ENCODE measurements at regions not wholly inside any gene's neighbourhood (a gene's known extent, or its start where the extent isn't known, plus 50 kb on each side); places are given as distances from the start of the nearest gene placed in this dataset.

- no peaks in the 10 kb centered on the region for H3F3A ChIP-seq (ENCODE audit: insufficient read depth, low read length)
- H3K4me1 ChIP-seq (ENCODE audit: insufficient read depth, low read length, severe bottlenecking): peaks cover 21% of the 10 kb centered on the region
- H3K27ac ChIP-seq (ENCODE audit: low read depth, low read length, poor library complexity, severe bottlenecking): no peak overlapping the region
- H2AFZ ChIP-seq (ENCODE audit: low read length): no peak overlapping the region
- H3K36me3 ChIP-seq (ENCODE audit: insufficient read depth, low read length): no peaks in the 10 kb centered on the region; the same call in 1 of the 2 replicates
- no peak overlapping the region for H3K9ac ChIP-seq (ENCODE audit: low read length)
- no peaks in the 10 kb centered on the region for H3K27me3 ChIP-seq (ENCODE audit: insufficient read depth, low read length)
- no peak for TF ChIP-seq EZH2 (IDR thresholded peaks at IDR 0.05; ENCODE audit: borderline replicate concordance, low read length)
- TF ChIP-seq CTCF (IDR thresholded peaks at IDR 0.05; ENCODE audit: low read length): no peak
- no peak overlapping the region for H3K4me3 ChIP-seq (ENCODE audit: low read depth, low read length, poor library complexity, severe bottlenecking)
- no peaks in the 10 kb centered on the region for H3K9me2 ChIP-seq (ENCODE audit: low read depth, low read length)
- peaks cover 4% of the 10 kb centered on the region; the same call in 1 of the 2 replicates for H3K9me3 ChIP-seq (ENCODE audit: low read length)
- no peaks in the 10 kb centered on the region for H3K79me2 ChIP-seq (ENCODE audit: insufficient read depth, low read length)
- H3K4me2 ChIP-seq (ENCODE audit: low read length): no peak overlapping the region
- H4K20me1 ChIP-seq (ENCODE audit: insufficient read depth, low read length): no peaks in the 10 kb centered on the region
Measured at GRCh38 chr1:87418048-87418447, 89.4 kb downstream of the LMO4 start.

DNA sequence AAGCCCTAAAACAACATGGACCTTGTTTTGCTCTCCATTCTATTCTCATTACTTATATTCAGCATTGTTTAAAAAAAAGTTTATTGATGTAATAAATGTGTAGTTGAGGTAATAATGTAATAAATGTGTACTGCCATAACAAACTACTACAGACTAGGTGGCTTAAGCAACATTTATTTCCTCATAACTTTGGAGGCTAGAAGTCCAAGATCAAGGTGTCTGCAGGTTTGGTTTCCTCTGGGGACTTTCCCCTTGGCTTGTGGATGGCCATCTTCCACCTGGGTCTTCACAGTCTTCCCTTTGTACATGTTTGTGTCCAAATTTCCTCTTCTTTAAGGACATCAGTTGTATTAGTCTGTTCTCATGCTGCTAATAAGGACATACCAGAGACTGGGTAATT, 93.1 kb downstream of the LMO4 start:
- peaks cover 13% of the 10 kb centered on the region for H3K4me1 ChIP-seq (ENCODE audit: insufficient read depth, low read length, severe bottlenecking)
- H4K20me1 ChIP-seq (ENCODE audit: insufficient read depth, low read length): no peaks in the 10 kb centered on the region
- H3K27me3 ChIP-seq (ENCODE audit: insufficient read depth, low read length): no peaks in the 10 kb centered on the region
- no peaks in the 10 kb centered on the region for H3K9me2 ChIP-seq (ENCODE audit: low read depth, low read length)
- no peak overlapping the region for H3K4me2 ChIP-seq (ENCODE audit: low read length)
- no peak overlapping the region for H2AFZ ChIP-seq (ENCODE audit: low read length)
- no peak overlapping the region for H3K9ac ChIP-seq (ENCODE audit: low read length)
- no peak overlapping the region for H3K27ac ChIP-seq (ENCODE audit: low read depth, low read length, poor library complexity, severe bottlenecking)
- H3K79me2 ChIP-seq (ENCODE audit: insufficient read depth, low read length): no peaks in the 10 kb centered on the region
- TF ChIP-seq CTCF (IDR thresholded peaks at IDR 0.05; ENCODE audit: low read length) (no peak), EZH2 (IDR thresholded peaks at IDR 0.05; ENCODE audit: borderline replicate concordance, low read length) (no peak)
- H3F3A ChIP-seq (ENCODE audit: insufficient read depth, low read length): no peaks in the 10 kb centered on the region
- no peak overlapping the region for H3K4me3 ChIP-seq (ENCODE audit: low read depth, low read length, poor library complexity, severe bottlenecking)
- no peaks in the 10 kb centered on the region; the same call in 1 of the 2 replicates for H3K36me3 ChIP-seq (ENCODE audit: insufficient read depth, low read length)
- peaks cover 4% of the 10 kb centered on the region; the same call in 1 of the 2 replicates for H3K9me3 ChIP-seq (ENCODE audit: low read length)

GRCh38 chr1:87424541-87424940, 95.9 kb downstream of the LMO4 start:
- Histone ChIP-seq H3K36me3 (ENCODE audit: insufficient read depth, low read length) (no peaks in the 10 kb centered on the region), H3K27ac (ENCODE audit: low read depth, low read length, poor library complexity, severe bottlenecking) (no peak overlapping the region), H3K4me3 (ENCODE audit: low read depth, low read length, poor library complexity, severe bottlenecking) (no peak overlapping the region), H3F3A (ENCODE audit: insufficient read depth, low read length) (no peaks in the 10 kb centered on the region), H3K4me2 (ENCODE audit: low read length) (no peak overlapping the region), H3K27me3 (ENCODE audit: insufficient read depth, low read length) (no peaks in the 10 kb centered on the region), H3K9me2 (ENCODE audit: low read depth, low read length) (no peaks in the 10 kb centered on the region), H4K20me1 (ENCODE audit: insufficient read depth, low read length) (no peaks in the 10 kb centered on the region), H3K9me3 (ENCODE audit: low read length) (peaks cover 4% of the 10 kb centered on the region; the same call in 1 of the 2 replicates), H3K4me1 (ENCODE audit: insufficient read depth, low read length, severe bottlenecking) (peaks cover 3% of the 10 kb centered on the region), H2AFZ (ENCODE audit: low read length) (no peak overlapping the region), H3K9ac (ENCODE audit: low read length) (no peak overlapping the region), H3K79me2 (ENCODE audit: insufficient read depth, low read length) (no peaks in the 10 kb centered on the region)
- TF ChIP-seq CTCF (IDR thresholded peaks at IDR 0.05; ENCODE audit: low read length) (no peak), EZH2 (IDR thresholded peaks at IDR 0.05; ENCODE audit: borderline replicate concordance, low read length) (no peak)

All from OCI-LY1 (cell line).